Neutrophil (primary cell): ENCODE measurements at regions not wholly inside any gene's neighbourhood (a gene's known extent, or its start where the extent isn't known, plus 50 kb on each side); places are given as distances from the start of the nearest gene placed in this dataset.
A peak's percentile ranks its signal among the peaks of the same experiment; 100 is the strongest.

Source experiments
- H3K27ac ChIP-seq: fragments of 200-600 bp; sonication (generic); 2 replicates; pipeline ENCODE4 v1.5.1; 2016; ENCODE audit warnings: mild to moderate bottlenecking, moderate library complexity
- H3K27me3 ChIP-seq: fragments of 200-600 bp; sonication (generic); 2 replicates; pipeline ENCODE4 v1.6.0; 2016; ENCODE audit warnings: mild to moderate bottlenecking
- H3K36me3 ChIP-seq: fragments of 200-600 bp; sonication (generic); 2 replicates; pipeline ENCODE4 v1.5.1; 2017
- H3K4me1 ChIP-seq, 2 experiments: fragments of 200-600 bp in 1 of 2; sonication (generic) in 1 of 2; 1 replicate in 1 of 2; 2 replicates in 1 of 2; pipeline versions ENCODE4 v1.5.1 to v1.6.1; 2013 to 2016; ENCODE audit warnings: low read depth in 1 of 2, low read length in 1 of 2, mild to moderate bottlenecking in 1 of 2, moderate library complexity in 1 of 2; ENCODE audit not compliant: control insufficient read depth in 1 of 2, insufficient read depth in 1 of 2
- H3K4me3 ChIP-seq, 2 experiments: fragments of 200-600 bp in 1 of 2; sonication (generic) in 1 of 2; 1 replicate in 1 of 2; 2 replicates in 1 of 2; pipeline ENCODE4 v1.5.1; 2013 to 2016; ENCODE audit warnings: low read depth in 1 of 2, low read length in 1 of 2, mild to moderate bottlenecking in 1 of 2, moderate library complexity in 1 of 2
- H3K9me3 ChIP-seq: fragments of 200-600 bp; sonication (generic); 2 replicates; pipeline ENCODE4 v1.5.1; 2016
- TF ChIP-seq, protein P1 (sequence below): fragments of 200-600 bp; sonication (generic); IDR thresholded peaks from 2 replicates; pipeline ENCODE4 v1.5.1; 2016; ENCODE audit warnings: antibody characterized with exemption

DNA sequence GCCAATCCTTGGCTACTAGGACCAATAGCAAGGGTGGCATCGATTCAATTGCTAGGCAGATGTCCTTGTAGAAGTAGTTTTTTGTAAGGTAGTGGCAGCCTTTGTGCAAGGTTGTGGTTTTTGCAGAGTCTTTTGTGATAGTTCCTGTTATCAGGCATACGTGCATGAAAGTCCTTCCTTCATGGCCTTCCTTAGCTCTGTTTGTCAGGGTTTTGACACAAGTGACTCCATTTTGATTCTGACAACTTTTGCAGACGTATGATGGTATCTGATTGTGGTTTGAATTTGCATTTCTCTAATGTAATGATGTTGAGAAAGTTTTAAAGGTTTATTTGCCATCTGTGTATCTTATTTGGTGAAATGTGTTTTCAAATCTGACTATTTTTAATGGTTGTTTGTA lies 71.8 kb upstream of the SYPL1 start:
- Histone ChIP-seq H3K4me3 (no peak overlapping the region), H3K27me3 (no peaks in the 10 kb centered on the region), H3K9me3 (no peaks in the 10 kb centered on the region), H3K27ac (peak overlapping the region; percentile 56), H3K36me3 (no peaks in the 10 kb centered on the region), H3K4me1 (peaks cover 8 to 9% of the 10 kb centered on the region in 2 experiments)
- TF ChIP-seq, protein P1, sequence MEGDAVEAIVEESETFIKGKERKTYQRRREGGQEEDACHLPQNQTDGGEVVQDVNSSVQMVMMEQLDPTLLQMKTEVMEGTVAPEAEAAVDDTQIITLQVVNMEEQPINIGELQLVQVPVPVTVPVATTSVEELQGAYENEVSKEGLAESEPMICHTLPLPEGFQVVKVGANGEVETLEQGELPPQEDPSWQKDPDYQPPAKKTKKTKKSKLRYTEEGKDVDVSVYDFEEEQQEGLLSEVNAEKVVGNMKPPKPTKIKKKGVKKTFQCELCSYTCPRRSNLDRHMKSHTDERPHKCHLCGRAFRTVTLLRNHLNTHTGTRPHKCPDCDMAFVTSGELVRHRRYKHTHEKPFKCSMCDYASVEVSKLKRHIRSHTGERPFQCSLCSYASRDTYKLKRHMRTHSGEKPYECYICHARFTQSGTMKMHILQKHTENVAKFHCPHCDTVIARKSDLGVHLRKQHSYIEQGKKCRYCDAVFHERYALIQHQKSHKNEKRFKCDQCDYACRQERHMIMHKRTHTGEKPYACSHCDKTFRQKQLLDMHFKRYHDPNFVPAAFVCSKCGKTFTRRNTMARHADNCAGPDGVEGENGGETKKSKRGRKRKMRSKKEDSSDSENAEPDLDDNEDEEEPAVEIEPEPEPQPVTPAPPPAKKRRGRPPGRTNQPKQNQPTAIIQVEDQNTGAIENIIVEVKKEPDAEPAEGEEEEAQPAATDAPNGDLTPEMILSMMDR, result no peak

DNA sequence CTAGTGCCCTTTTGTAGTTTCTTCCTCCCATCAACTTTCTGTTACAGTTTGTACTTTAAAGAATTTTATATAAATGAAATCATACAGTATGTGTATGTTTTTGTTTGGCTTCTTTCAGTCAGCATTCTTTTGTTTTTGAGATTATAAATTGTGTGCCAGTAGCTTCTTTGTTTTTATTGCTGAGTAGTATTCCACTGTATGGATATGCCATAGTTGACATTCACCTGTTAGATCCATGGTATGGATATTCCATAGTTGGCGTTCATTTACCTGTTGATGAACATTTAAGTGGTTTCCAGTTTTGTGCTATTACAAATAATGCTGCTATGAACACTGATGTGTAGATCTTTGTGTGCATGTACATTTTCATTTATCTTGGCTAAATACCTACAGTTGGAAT lies 70.8 kb upstream of the SYPL1 start:
- Histone ChIP-seq H3K27me3 (no peaks in the 10 kb centered on the region), H3K4me3 (no peak overlapping the region), H3K36me3 (no peaks in the 10 kb centered on the region), H3K4me1 (peaks cover 8 to 9% of the 10 kb centered on the region in 2 experiments), H3K27ac (no peak overlapping the region), H3K9me3 (no peaks in the 10 kb centered on the region)
- TF ChIP-seq, protein P1, result no peak

DNA sequence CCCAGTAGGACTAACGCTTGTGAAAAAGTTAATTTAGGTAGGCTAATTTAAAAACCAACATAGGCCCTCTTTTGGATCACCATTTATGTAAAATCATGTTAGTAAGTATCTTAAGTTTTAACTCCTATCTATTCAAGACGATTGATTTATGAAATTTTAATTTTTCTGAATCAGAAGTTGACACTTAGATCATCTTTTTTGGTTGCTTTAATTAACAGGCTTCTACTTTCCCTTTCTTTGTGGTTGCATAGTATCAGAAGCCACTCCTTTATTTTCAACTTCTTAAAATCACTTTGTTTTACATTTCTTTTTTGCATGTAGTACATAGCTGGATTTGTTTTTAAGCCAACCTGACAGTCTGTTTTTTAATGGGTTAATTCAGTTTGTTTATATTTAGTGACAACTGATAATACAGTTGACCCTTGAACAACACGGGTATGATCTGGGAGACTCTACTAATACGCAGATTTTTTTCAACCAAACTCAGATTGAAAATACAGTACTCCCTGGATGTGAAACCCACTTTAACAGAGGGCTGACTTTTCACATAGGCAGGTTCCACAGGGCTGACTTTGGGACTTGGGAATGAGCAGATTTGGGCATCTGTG lies 69.7 kb upstream of the SYPL1 start:
- TF ChIP-seq, protein P1, result no peak
- H3K4me3 ChIP-seq, result no peak overlapping the region
- no peak overlapping the region for H3K27ac ChIP-seq
- peaks cover 2% of the 10 kb centered on the region for H3K27me3 ChIP-seq
- peaks cover 15 to 17% of the 10 kb centered on the region in 2 experiments for H3K4me1 ChIP-seq
- no peaks in the 10 kb centered on the region for H3K36me3 ChIP-seq
- H3K9me3 ChIP-seq, result no peaks in the 10 kb centered on the region

DNA sequence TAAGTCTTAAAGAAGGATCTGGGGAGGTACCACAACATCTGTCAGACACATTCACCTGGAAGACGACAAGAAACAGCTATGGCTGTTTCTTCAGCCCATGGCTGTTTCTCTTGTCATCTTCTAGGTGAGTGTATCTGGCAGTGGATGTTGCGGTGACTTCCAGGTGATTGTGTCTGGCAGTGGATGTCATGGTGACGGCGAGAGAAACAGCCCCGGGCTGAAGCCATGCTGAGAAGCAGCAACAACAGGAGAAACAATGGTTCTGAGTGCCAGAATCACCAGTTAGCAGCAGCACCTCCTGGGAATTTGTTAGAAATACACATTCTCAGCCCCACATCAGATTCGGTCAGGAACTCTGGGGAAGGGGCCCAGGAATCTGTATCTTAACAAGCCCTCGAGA lies 68.6 kb upstream of the SYPL1 start:
- Histone ChIP-seq H3K27me3 (peaks cover 13% of the 10 kb centered on the region), H3K4me3 (no peak overlapping the region), H3K4me1 (peaks cover 16 to 21% of the 10 kb centered on the region in 2 experiments), H3K9me3 (no peaks in the 10 kb centered on the region), H3K36me3 (no peaks in the 10 kb centered on the region), H3K27ac (no peak overlapping the region)
- TF ChIP-seq, protein P1, result no peak

DNA sequence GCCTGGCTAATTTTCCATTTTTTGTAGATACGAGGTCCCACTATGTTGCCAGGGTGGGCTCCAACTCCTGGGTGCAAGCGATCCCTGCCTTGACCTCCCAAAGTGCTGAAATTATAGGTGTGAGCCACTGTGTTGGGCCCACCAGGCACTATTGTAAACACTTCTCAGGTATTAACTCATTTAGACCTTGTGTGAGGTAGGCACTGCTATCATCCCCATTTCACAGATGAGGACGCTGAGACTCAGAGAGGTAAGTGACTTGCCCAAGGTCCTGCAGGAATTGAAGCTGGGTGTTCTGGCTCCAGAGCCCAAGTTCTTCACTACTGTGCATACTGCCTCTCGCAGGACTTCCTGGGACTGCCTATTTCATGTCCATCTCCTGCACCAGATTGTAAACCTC lies 67.1 kb upstream of the SYPL1 start:
- TF ChIP-seq, protein P1, result no peak
- H3K27me3 ChIP-seq, result peaks cover 27% of the 10 kb centered on the region
- H3K27ac ChIP-seq, result no peak overlapping the region
- H3K36me3 ChIP-seq, result no peaks in the 10 kb centered on the region
- H3K4me3 ChIP-seq, result no peak overlapping the region
- no peaks in the 10 kb centered on the region for H3K9me3 ChIP-seq
- peaks cover 16 to 21% of the 10 kb centered on the region in 2 experiments for H3K4me1 ChIP-seq
